T-helper 2 cell treated with Interferon-gamma antibody and Interleukin-4, amounts not matched to agents 5 μg/mL and 100 μg/mL, for 36 hours (primary cell): ENCODE measurements at regions not wholly inside any gene's neighbourhood (a gene's known extent, or its start where the extent isn't known, plus 50 kb on each side); places are given as distances from the start of the nearest gene placed in this dataset.

Source experiments
- DNase-seq: peaks from one replicate; pipeline ENCODE4 v3.0.0; 2021; ENCODE audit warnings: low spot score
- H3K27ac Mint-ChIP-seq: one replicate; pipeline ENCODE4 v1.8.0; 2021; ENCODE audit warnings: mild to moderate bottlenecking, mixed read lengths
- H3K27me3 Mint-ChIP-seq: one replicate; pipeline ENCODE4 v1.8.0; 2021; ENCODE audit warnings: low read depth, mixed read lengths
- H3K36me3 Mint-ChIP-seq: one replicate; pipeline ENCODE4 v1.8.0; 2021; ENCODE audit warnings: low read depth, mixed read lengths
- H3K4me1 Mint-ChIP-seq: one replicate; pipeline ENCODE4 v1.8.0; 2021; ENCODE audit warnings: low read depth, mixed read lengths
- H3K4me3 Mint-ChIP-seq: one replicate; pipeline ENCODE4 v1.8.0; 2022; ENCODE audit warnings: mild to moderate bottlenecking, moderate library complexity, mixed read lengths
- H3K9me3 Mint-ChIP-seq: one replicate; pipeline ENCODE4 v1.8.0; 2021; ENCODE audit warnings: mixed read lengths

DNA sequence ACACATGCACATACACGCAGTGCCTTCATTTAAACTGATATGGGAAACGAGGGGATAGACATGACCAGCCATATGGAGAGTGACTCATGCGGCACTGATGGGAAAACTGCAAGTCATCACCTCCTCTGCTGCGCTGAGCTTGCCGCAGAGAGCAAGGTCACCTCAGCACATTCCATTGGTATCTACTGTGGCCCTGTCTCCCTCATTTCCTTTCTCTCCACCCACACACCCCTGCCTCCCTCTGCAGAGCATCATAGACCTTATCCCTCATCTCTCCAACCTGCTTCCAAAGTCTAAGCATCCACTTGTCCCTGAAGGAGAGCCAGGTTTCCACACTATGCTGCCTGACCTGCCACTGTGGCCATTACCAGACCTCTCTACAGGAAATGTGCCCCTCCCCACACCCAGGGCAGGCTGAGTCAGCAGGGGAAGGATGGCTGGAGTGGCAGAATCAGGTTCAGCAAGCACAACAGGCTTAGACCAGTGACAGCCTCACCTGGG, 116.9 kb upstream of the SNX19 start:
- no peak overlapping the region for H3K4me3 Mint-ChIP-seq

DNA sequence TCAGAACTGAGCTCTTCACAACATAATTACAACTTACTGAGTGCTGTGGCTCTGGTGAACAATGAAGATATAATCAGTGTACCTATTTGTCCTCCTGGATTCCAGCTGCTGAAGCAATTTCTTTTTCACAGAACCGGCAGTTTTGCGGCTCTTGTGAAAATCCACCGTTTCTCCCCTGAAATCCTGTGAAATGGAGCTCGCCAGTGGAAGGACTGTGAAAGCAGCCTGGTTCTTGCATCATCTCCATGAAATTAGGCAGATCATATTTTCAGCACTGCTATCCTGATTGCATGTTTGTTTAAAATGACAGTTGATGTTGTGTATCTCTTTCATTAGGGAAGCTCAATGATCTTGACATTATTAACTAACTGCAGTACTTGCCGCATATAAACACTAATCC, 120.2 kb upstream of the SNX19 start:
- DNase-seq: no peak
- Mint-ChIP-seq H3K27me3 (no peaks in the 10 kb centered on the region), H3K9me3 (no peaks in the 10 kb centered on the region), H3K4me1 (no peaks in the 10 kb centered on the region), H3K36me3 (no peaks in the 10 kb centered on the region), H3K4me3 (no peak overlapping the region), H3K27ac (no peak overlapping the region)

More for the DNA sequence above, 116.9 kb upstream of the SNX19 start:
- Mint-ChIP-seq H3K27ac (no peak overlapping the region), H3K9me3 (no peaks in the 10 kb centered on the region), H3K4me1 (no peaks in the 10 kb centered on the region), H3K27me3 (no peaks in the 10 kb centered on the region), H3K36me3 (no peaks in the 10 kb centered on the region)
- no peak for DNase-seq

DNA sequence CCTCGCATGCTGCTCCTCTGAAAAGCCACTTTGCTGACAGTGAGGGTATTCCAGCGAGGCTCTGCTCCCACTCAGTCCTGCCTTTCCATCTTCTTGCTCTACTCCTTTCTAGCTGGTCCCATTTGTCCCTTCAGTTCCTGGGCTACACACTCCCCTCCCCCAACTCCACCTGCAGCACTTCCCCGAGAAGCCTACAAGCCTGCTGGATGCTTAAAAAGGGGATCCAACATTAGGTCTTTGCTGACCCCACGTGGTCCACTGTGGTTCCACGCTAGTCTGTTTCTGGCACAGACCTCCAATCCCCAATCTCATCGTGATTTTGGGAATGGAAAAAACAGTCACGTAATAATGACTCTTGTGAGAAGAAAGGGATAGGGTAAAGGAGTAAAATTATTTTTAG, 121.6 kb upstream of the SNX19 start:
- no peaks in the 10 kb centered on the region for H3K36me3 Mint-ChIP-seq
- H3K4me3 Mint-ChIP-seq: no peak overlapping the region
- no peak for DNase-seq
- no peaks in the 10 kb centered on the region for H3K9me3 Mint-ChIP-seq
- no peak overlapping the region for H3K27ac Mint-ChIP-seq
- no peaks in the 10 kb centered on the region for H3K4me1 Mint-ChIP-seq
- H3K27me3 Mint-ChIP-seq: no peaks in the 10 kb centered on the region

DNA sequence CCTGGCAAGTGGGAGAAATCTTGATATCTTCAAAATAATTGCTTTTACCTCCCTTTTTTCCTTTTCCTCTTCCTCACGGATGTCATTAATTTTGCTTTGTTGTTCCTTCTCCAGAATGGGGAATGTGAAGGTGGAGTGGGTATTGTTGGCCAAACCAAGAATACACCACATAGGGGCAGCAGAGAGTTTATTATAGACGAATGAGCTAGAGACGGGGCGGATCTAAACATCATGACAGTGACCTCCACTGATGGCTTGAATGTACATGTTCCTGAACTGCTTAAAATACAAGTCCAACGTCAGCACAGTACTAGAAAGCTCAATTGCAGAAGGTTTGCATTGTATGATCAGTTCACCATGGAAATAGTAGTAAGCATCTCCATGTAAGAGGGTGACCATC, 122.3 kb upstream of the SNX19 start:
- Mint-ChIP-seq H3K4me1 (no peaks in the 10 kb centered on the region), H3K36me3 (no peaks in the 10 kb centered on the region), H3K27ac (no peak overlapping the region), H3K27me3 (no peaks in the 10 kb centered on the region), H3K9me3 (no peaks in the 10 kb centered on the region), H3K4me3 (no peak overlapping the region)
- DNase-seq: no peak

- H3K27ac Mint-ChIP-seq: no peak overlapping the region
- H3K9me3 Mint-ChIP-seq: no peaks in the 10 kb centered on the region
- no peak for DNase-seq
- no peaks in the 10 kb centered on the region for H3K36me3 Mint-ChIP-seq
- no peaks in the 10 kb centered on the region for H3K4me1 Mint-ChIP-seq
- no peak overlapping the region for H3K4me3 Mint-ChIP-seq
- no peaks in the 10 kb centered on the region for H3K27me3 Mint-ChIP-seq
Measured at GRCh38 chr11:131041331-131042040, 125.2 kb upstream of the SNX19 start.

DNA sequence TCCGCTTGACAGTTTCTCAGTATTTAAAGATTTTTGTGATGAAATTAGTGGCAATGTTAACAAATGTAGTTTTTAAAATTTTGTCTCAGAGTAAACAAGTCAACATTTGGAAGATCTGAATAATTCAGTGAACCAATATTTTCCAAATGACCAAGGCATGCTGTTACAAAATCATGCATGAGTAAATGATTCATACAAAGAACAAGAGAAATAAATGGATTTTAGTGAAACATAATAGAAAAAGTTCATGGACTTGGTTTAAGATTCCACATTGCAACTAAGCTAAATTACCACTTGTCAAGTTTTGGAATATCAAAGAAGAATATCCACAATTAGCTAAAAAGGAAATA, 125.7 kb upstream of the SNX19 start:
- no peak for DNase-seq
- Mint-ChIP-seq H3K4me3 (no peak overlapping the region), H3K27me3 (no peaks in the 10 kb centered on the region), H3K4me1 (no peaks in the 10 kb centered on the region), H3K27ac (no peak overlapping the region), H3K36me3 (no peaks in the 10 kb centered on the region), H3K9me3 (no peaks in the 10 kb centered on the region)

- no peaks in the 10 kb centered on the region for H3K9me3 Mint-ChIP-seq
- H3K4me3 Mint-ChIP-seq: no peak overlapping the region
- no peak for DNase-seq
- H3K27me3 Mint-ChIP-seq: no peaks in the 10 kb centered on the region
- H3K27ac Mint-ChIP-seq: no peak overlapping the region
- no peaks in the 10 kb centered on the region for H3K4me1 Mint-ChIP-seq
- H3K36me3 Mint-ChIP-seq: no peaks in the 10 kb centered on the region
Measured at GRCh38 chr11:131043251-131043650, 127.0 kb upstream of the SNX19 start.

- no peak overlapping the region for H3K4me3 Mint-ChIP-seq
- no peak overlapping the region for H3K27ac Mint-ChIP-seq
- no peaks in the 10 kb centered on the region for H3K27me3 Mint-ChIP-seq
- DNase-seq: no peak
- no peaks in the 10 kb centered on the region for H3K4me1 Mint-ChIP-seq
- no peaks in the 10 kb centered on the region for H3K36me3 Mint-ChIP-seq
- no peaks in the 10 kb centered on the region for H3K9me3 Mint-ChIP-seq
Measured at GRCh38 chr11:131044851-131045250, 128.6 kb upstream of the SNX19 start.

DNA sequence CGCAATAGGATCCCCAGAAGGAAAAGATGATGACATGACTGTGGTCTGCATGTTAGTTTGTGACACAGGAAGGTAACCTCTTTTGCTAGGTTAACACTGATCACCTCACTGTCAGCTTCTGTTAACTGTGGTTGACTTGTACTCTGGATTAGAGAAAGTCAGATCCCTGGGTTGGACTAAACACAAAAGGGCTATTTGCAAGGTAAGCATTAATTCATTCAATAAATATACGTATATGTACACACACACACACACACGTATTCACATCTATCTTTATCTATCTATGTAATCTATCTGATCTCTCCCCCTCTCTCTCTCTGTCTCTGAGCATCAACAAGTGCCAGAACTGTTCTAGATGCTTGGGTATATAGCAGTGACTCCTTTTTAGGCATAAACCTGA, 136.1 kb upstream of the SNX19 start:
- no peaks in the 10 kb centered on the region for H3K4me1 Mint-ChIP-seq
- DNase-seq: no peak

DNA sequence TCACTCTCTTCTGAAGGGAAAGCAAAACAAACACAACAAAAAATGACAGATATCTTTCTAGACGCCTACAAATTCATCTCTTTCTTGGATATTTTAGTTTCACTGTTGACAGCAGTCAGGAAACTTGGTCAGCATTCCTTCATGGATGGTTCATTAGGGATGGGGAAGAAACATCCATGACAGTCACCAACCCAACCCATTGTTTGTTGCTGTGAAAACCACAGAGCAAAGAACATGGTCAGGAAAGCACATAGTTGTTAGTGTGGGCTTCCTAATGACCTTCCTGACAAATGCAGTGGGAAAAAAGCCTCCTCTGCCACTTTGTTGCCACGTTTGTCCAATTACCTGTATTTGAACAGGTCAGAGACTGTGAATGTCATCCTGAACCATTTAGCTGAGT, 139.8 kb upstream of the SNX19 start:
- Mint-ChIP-seq H3K4me3 (no peak overlapping the region), H3K27me3 (no peaks in the 10 kb centered on the region), H3K27ac (no peak overlapping the region), H3K4me1 (no peaks in the 10 kb centered on the region), H3K9me3 (no peaks in the 10 kb centered on the region), H3K36me3 (no peaks in the 10 kb centered on the region)
- no peak for DNase-seq

More for the DNA sequence above, 136.1 kb upstream of the SNX19 start:
- Mint-ChIP-seq H3K4me3 (no peak overlapping the region), H3K9me3 (no peaks in the 10 kb centered on the region), H3K27ac (no peak overlapping the region), H3K36me3 (no peaks in the 10 kb centered on the region), H3K27me3 (no peaks in the 10 kb centered on the region)

- no peaks in the 10 kb centered on the region for H3K9me3 Mint-ChIP-seq
- H3K27ac Mint-ChIP-seq: no peak overlapping the region
- H3K4me1 Mint-ChIP-seq: no peaks in the 10 kb centered on the region
- no peak overlapping the region for H3K4me3 Mint-ChIP-seq
- no peaks in the 10 kb centered on the region for H3K36me3 Mint-ChIP-seq
- no peak for DNase-seq
- H3K27me3 Mint-ChIP-seq: no peaks in the 10 kb centered on the region
Measured at GRCh38 chr11:131063638-131064037, 147.4 kb upstream of the SNX19 start.

GRCh38 chr11:131064373-131064991, 148.2 kb upstream of the SNX19 start:
- H3K9me3 Mint-ChIP-seq: no peaks in the 10 kb centered on the region
- no peak for DNase-seq
- no peaks in the 10 kb centered on the region for H3K27me3 Mint-ChIP-seq
- H3K27ac Mint-ChIP-seq: no peak overlapping the region
- no peak overlapping the region for H3K4me3 Mint-ChIP-seq
- H3K36me3 Mint-ChIP-seq: no peaks in the 10 kb centered on the region
- H3K4me1 Mint-ChIP-seq: no peaks in the 10 kb centered on the region

GRCh38 chr11:131065435-131066413, 149.4 kb upstream of the SNX19 start:
- no peak overlapping the region for H3K27ac Mint-ChIP-seq
- no peak overlapping the region for H3K4me3 Mint-ChIP-seq
- no peaks in the 10 kb centered on the region for H3K36me3 Mint-ChIP-seq
- no peaks in the 10 kb centered on the region for H3K9me3 Mint-ChIP-seq
- no peaks in the 10 kb centered on the region for H3K27me3 Mint-ChIP-seq
- H3K4me1 Mint-ChIP-seq: no peaks in the 10 kb centered on the region
- DNase-seq: no peak

DNA sequence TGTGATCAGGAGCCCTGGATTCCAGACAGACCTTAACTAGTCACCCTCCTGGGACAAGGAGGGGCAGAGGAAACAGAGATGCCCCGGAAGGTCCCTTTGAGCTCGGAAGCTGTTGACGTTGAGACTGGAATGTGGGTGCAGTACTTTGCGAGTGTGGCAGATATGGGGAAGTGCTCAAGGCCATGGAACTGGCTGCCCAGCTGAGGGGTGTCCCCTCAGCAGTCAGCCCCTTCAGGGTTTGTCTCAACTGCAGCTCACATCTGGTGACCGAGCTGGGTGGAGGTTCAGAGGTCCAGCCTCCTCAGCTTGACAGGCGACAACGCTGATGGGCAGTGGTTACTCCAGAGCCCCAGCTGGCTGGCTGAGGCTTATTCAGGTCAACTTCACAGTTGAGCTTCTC, 150.3 kb upstream of the SNX19 start:
- DNase-seq: no peak
- Mint-ChIP-seq H3K4me3 (no peak overlapping the region), H3K4me1 (no peaks in the 10 kb centered on the region), H3K9me3 (no peaks in the 10 kb centered on the region), H3K27me3 (no peaks in the 10 kb centered on the region), H3K27ac (no peak overlapping the region), H3K36me3 (no peaks in the 10 kb centered on the region)
